AG09319 (cell line): ENCODE measurements at regions not wholly inside any gene's neighbourhood (a gene's known extent, or its start where the extent isn't known, plus 50 kb on each side); places are given as distances from the start of the nearest gene placed in this dataset.

Experiments
- DNase-seq: peaks from one replicate; pipeline ENCODE4 v3.0.0-alpha.2; 2010; ENCODE audit warnings: low read depth; ENCODE audit errors: extremely low read depth
- TF ChIP-seq, protein P1 (sequence below): IDR thresholded peaks from 2 replicates; pipeline ENCODE4 v1.5.1; 2011; ENCODE audit warnings: low read depth, mild to moderate bottlenecking, inconsistent platforms, low read length, moderate library complexity

- TF ChIP-seq, protein P1, sequence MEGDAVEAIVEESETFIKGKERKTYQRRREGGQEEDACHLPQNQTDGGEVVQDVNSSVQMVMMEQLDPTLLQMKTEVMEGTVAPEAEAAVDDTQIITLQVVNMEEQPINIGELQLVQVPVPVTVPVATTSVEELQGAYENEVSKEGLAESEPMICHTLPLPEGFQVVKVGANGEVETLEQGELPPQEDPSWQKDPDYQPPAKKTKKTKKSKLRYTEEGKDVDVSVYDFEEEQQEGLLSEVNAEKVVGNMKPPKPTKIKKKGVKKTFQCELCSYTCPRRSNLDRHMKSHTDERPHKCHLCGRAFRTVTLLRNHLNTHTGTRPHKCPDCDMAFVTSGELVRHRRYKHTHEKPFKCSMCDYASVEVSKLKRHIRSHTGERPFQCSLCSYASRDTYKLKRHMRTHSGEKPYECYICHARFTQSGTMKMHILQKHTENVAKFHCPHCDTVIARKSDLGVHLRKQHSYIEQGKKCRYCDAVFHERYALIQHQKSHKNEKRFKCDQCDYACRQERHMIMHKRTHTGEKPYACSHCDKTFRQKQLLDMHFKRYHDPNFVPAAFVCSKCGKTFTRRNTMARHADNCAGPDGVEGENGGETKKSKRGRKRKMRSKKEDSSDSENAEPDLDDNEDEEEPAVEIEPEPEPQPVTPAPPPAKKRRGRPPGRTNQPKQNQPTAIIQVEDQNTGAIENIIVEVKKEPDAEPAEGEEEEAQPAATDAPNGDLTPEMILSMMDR = no peak
- no peak for DNase-seq
Measured at GRCh38 chr12:126147321-126147720, 1082.1 kb downstream of the AACS start.

GRCh38 chr12:126156806-126157574, 1091.8 kb downstream of the AACS start:
- no peak for DNase-seq
- TF ChIP-seq, protein P1 = no peak

GRCh38 chr12:126157575-126157966, 1092.3 kb downstream of the AACS start:
- DNase-seq = no peak
- TF ChIP-seq, protein P1 = no peak

DNA sequence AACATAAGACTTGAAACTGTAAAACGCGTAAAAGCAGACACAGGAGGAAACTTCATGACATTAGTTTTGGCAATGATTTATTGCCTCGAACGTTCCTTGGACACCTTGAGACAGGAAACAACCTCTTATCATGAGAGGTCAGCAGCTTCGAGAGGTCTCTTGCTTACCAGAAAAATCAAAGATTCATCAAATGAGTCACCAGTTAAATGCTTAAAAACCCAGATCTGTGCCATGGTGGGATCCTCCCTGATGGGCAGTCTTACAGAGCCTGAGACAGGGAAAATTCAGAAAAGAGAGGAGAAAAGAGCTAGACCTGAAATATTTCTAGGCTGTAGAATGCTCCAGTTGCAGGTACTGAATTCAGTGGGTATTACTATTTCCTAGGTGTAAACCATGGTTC, 1093.9 kb downstream of the AACS start:
- TF ChIP-seq, protein P1 = no peak
- no peak for DNase-seq

GRCh38 chr12:126160912-126161311, 1095.7 kb downstream of the AACS start:
- DNase-seq = no peak
- TF ChIP-seq, protein P1 = no peak

- DNase-seq = no peak
Measured at GRCh38 chr12:126163984-126164383, 1098.7 kb downstream of the AACS start.

GRCh38 chr12:126171937-126172559, 1106.8 kb downstream of the AACS start:
- TF ChIP-seq, protein P1 = no peak
- DNase-seq = no peak

More at GRCh38 chr12:126163984-126164383, 1098.7 kb downstream of the AACS start:
- TF ChIP-seq, protein P1 = no peak
